H1 (cell line): ENCODE measurements at regions not wholly inside any gene's neighbourhood (a gene's known extent, or its start where the extent isn't known, plus 50 kb on each side); places are given as distances from the start of the nearest gene placed in this dataset.

Source experiments
- CTCF ChIA-PET: fragments of 300-600 bp; sonication (Branson Sonifier 250); formaldehyde crosslinking; loops from one replicate; lab custom pipeline; 2021; ENCODE audit not compliant: partially characterized antibody; lab: Charles Lee
- POLR2A ChIA-PET: fragments of 300-600 bp; sonication (Branson Sonifier 250); formaldehyde crosslinking; loops from one replicate; lab custom pipeline; 2021; ENCODE audit warnings: inconsistent platforms; ENCODE audit not compliant: partially characterized antibody; lab: Charles Lee
- DNase-seq, 2 experiments: peaks; one replicate each; pipeline versions ENCODE4 v3.0.0 to v3.0.0-alpha.2; 2010 to 2022; ENCODE audit warnings: low spot score in 2 of 2, low read depth in 1 of 2, mixed read lengths in 1 of 2
- FAIRE-seq: peaks from 2 replicates; lab custom pipeline; 2011; peaks lifted over from hg19 to GRCh38; lab: Jason Lieb, UNC
- H2AFZ ChIP-seq: 2 replicates; pipeline ENCODE4 v1.8.1; 2012; ENCODE audit warnings: low read length, inconsistent platforms
- H2AK5ac ChIP-seq: 2 replicates; pipeline ENCODE4 v1.6.1; 2013; ENCODE audit warnings: low read depth, low read length
- H2BK120ac ChIP-seq: replicated peaks from 2 replicates; pipeline ENCODE3; 2013; ENCODE audit warnings: low read depth, low read length, inconsistent platforms
- H2BK12ac ChIP-seq: 2 replicates; pipeline ENCODE4 v1.6.1; 2013; ENCODE audit warnings: low read depth, low read length
- H2BK15ac ChIP-seq: 2 replicates; pipeline ENCODE4 v1.6.1; 2013; ENCODE audit warnings: low read length
- H2BK20ac ChIP-seq: 2 replicates; pipeline ENCODE4 v1.6.1; 2013; ENCODE audit warnings: low read length
- H2BK5ac ChIP-seq: 2 replicates; pipeline ENCODE4 v1.6.1; 2013; ENCODE audit warnings: low read depth, low read length
- H3K14ac ChIP-seq: 2 replicates; pipeline ENCODE4 v1.6.1; 2013; ENCODE audit warnings: inconsistent platforms; ENCODE audit not compliant: insufficient read length
- H3K18ac ChIP-seq: 2 replicates; pipeline ENCODE4 v1.6.1; 2013; ENCODE audit warnings: low read length; ENCODE audit errors: extremely low read depth
- H3K23ac ChIP-seq: 2 replicates; pipeline ENCODE4 v1.6.1; 2013; ENCODE audit warnings: inconsistent platforms; ENCODE audit not compliant: insufficient read length
- H3K23me2 ChIP-seq: 2 replicates; pipeline ENCODE4 v1.6.1; 2013; ENCODE audit warnings: low read depth, low read length
- H3K27ac ChIP-seq: 2 replicates; pipeline ENCODE4 v1.6.1; 2011; ENCODE audit warnings: low read depth, low read length, inconsistent platforms
- H3K27me3 ChIP-seq, 4 experiments: replicated peaks in 1 of 4; 1 replicate in 1 of 4; 2 replicates in 3 of 4; pipeline versions ENCODE4 v1.6.1 to v1.8.1; 2011 to 2013; ENCODE audit warnings: low read length in 3 of 4, mild to moderate bottlenecking in 3 of 4, inconsistent platforms in 2 of 4, mixed read lengths in 2 of 4, moderate library complexity in 1 of 4; ENCODE audit not compliant: control insufficient read depth in 3 of 4, insufficient read depth in 3 of 4; ENCODE audit errors: extremely low read depth in 1 of 4
- H3K36me3 ChIP-seq, 4 experiments: 2 replicates each; pipeline versions ENCODE4 v1.6.1 to v1.8.1; 2011 to 2013; ENCODE audit warnings: mild to moderate bottlenecking in 4 of 4, low read length in 3 of 4, moderate library complexity in 2 of 4, control low read depth in 1 of 4, inconsistent platforms in 1 of 4; ENCODE audit not compliant: insufficient read depth in 4 of 4, control insufficient read depth in 2 of 4
- H3K4ac ChIP-seq: replicated peaks from 2 replicates; pipeline ENCODE3; 2013; ENCODE audit warnings: low read length, low read depth, mixed read lengths, inconsistent platforms; ENCODE audit not compliant: insufficient read length
- H3K4me1 ChIP-seq, 4 experiments: replicated peaks in 1 of 4; 1 replicate in 1 of 4; 2 replicates in 3 of 4; pipeline versions ENCODE4 v1.6.1 to v1.8.1; 2011 to 2013; ENCODE audit warnings: low read length in 3 of 4, inconsistent platforms in 2 of 4, mixed read lengths in 1 of 4; ENCODE audit not compliant: insufficient read depth in 4 of 4, control insufficient read depth in 3 of 4
- H3K4me2 ChIP-seq, 2 experiments: 2 replicates each; pipeline versions ENCODE4 v1.6.1 to v1.8.1; 2011 to 2013; ENCODE audit warnings: low read depth in 2 of 2, low read length in 2 of 2, control low read depth in 1 of 2, inconsistent platforms in 1 of 2, mild to moderate bottlenecking in 1 of 2; ENCODE audit not compliant: insufficient read depth in 1 of 2
- H3K4me3 ChIP-seq, 4 experiments: fragments of 200-600, 300-600 bp in 1 of 4; sonication (generic), shearing (Covaris generic), sonication (Bioruptor Twin) in 1 of 4; 2 replicates each; pipeline versions ENCODE4 v1.5.1 to v1.8.1; 2011 to 2016; ENCODE audit warnings: low read length in 4 of 4, low read depth in 3 of 4, control low read depth in 2 of 4, inconsistent platforms in 2 of 4, mild to moderate bottlenecking in 2 of 4, mixed read lengths in 1 of 4, moderate library complexity in 1 of 4; ENCODE audit not compliant: insufficient read depth in 2 of 4; ENCODE audit errors: extremely low read depth in 1 of 4
- H3K56ac ChIP-seq: replicated peaks from 2 replicates; pipeline ENCODE3; 2013; ENCODE audit warnings: low read depth, mild to moderate bottlenecking, mixed read lengths, low read length, inconsistent platforms; ENCODE audit not compliant: insufficient read length
- H3K79me1 ChIP-seq: 2 replicates; pipeline ENCODE4 v1.6.1; 2013; ENCODE audit warnings: low read depth, low read length, control low read depth
- H3K79me2 ChIP-seq, 2 experiments: 2 replicates each; pipeline versions ENCODE4 v1.6.1 to v1.8.1; 2012 to 2013; ENCODE audit warnings: low read length in 2 of 2, mild to moderate bottlenecking in 2 of 2, inconsistent platforms in 1 of 2; ENCODE audit not compliant: insufficient read depth in 2 of 2, control insufficient read depth in 1 of 2
- H3K9ac ChIP-seq, 4 experiments: replicated peaks in 1 of 4; 1 replicate in 1 of 4; 2 replicates in 3 of 4; pipeline versions ENCODE4 v1.6.1 to v1.8.1; 2011 to 2013; ENCODE audit warnings: low read depth in 3 of 4, low read length in 3 of 4, control low read depth in 2 of 4, mild to moderate bottlenecking in 2 of 4, moderate library complexity in 2 of 4, inconsistent platforms in 1 of 4; ENCODE audit errors: extremely low read depth in 1 of 4
- H3K9me3 ChIP-seq, 2 experiments: 2 replicates each; pipeline versions ENCODE4 v1.6.1 to v1.8.1; 2012 to 2013; ENCODE audit warnings: mild to moderate bottlenecking in 2 of 2, moderate library complexity in 2 of 2, control low read depth in 1 of 2, inconsistent platforms in 1 of 2, low read depth in 1 of 2, low read length in 1 of 2, mixed read lengths in 1 of 2; ENCODE audit not compliant: insufficient read depth in 2 of 2
- H4K20me1 ChIP-seq, 2 experiments: replicated peaks in 1 of 2; 2 replicates each; pipeline versions ENCODE3 to v1.8.1; 2011 to 2013; ENCODE audit warnings: inconsistent platforms in 2 of 2, low read length in 2 of 2, mild to moderate bottlenecking in 1 of 2; ENCODE audit not compliant: insufficient read depth in 2 of 2, control insufficient read depth in 1 of 2
- H4K5ac ChIP-seq: 2 replicates; pipeline ENCODE4 v1.6.1; 2013; ENCODE audit warnings: low read length, low read depth, mixed read lengths, inconsistent platforms; ENCODE audit not compliant: insufficient read length
- H4K8ac ChIP-seq: 2 replicates; pipeline ENCODE4 v1.8.0; 2013; ENCODE audit warnings: mild to moderate bottlenecking, moderate library complexity, low read length, inconsistent platforms; ENCODE audit not compliant: insufficient read depth; ENCODE audit errors: extremely low read depth
- H4K91ac ChIP-seq: replicated peaks from 2 replicates; pipeline ENCODE3; 2013; ENCODE audit warnings: low read length, mixed read lengths, inconsistent platforms; ENCODE audit not compliant: insufficient read length
- HDAC2 ChIP-seq, 2 experiments: fragments of 300-600 bp in 1 of 2; sonication (generic) in 1 of 2; IDR thresholded peaks; 2 replicates each; pipeline ENCODE4 v1.6.1; 2011 to 2012; ENCODE audit warnings: low read depth in 2 of 2, low read length in 2 of 2, mild to moderate bottlenecking in 2 of 2, moderate library complexity in 2 of 2, borderline replicate concordance in 1 of 2, inconsistent platforms in 1 of 2
- KDM5A ChIP-seq: fragments of 200-600 bp; IDR thresholded peaks from 2 replicates; pipeline ENCODE4 v1.7.1; 2012; ENCODE audit warnings: mild to moderate bottlenecking, low read length, inconsistent platforms, mixed read lengths
- PHF8 ChIP-seq: fragments of 200-600 bp; sonication (generic); conservative IDR thresholded peaks from 2 replicates; pipeline ENCODE4 v1.7.1; 2012; ENCODE audit warnings: low read depth, mild to moderate bottlenecking, inconsistent platforms, low read length, moderate library complexity
- POLR2AphosphoS5 ChIP-seq: IDR thresholded peaks from 2 replicates; pipeline ENCODE4 v1.6.1; 2011; ENCODE audit warnings: low read depth, low read length
- RNF2 ChIP-seq: fragments of 200-900, 300-1000 bp; sonication (generic); IDR thresholded peaks from 2 replicates; pipeline ENCODE4 v1.7.1; 2016; ENCODE audit warnings: borderline replicate concordance, low read depth, mild to moderate bottlenecking, antibody characterized with exemption, low read length; ENCODE audit not compliant: poor library complexity, severe bottlenecking; ENCODE audit errors: missing control alignments
- SIN3A ChIP-seq, 2 experiments: IDR thresholded peaks in 1 of 2; conservative IDR thresholded peaks in 1 of 2; 2 replicates each; pipeline ENCODE4 v1.6.1; 2011 to 2012; ENCODE audit warnings: low read length in 2 of 2, improper control_type of control experiment in 1 of 2, low read depth in 1 of 2, mild to moderate bottlenecking in 1 of 2
- ZNF274 ChIP-seq: IDR thresholded peaks from 2 replicates; pipeline ENCODE4 v1.7.0; 2012; ENCODE audit warnings: low read length, borderline replicate concordance; ENCODE audit errors: extremely low read depth
- WGBS, 2 experiments: shearing (Covaris generic) in 1 of 2; methylation state at CpG; one replicate each; pipeline versions ENCODE4 v1.1.6 to v1.1.7; 2013 to 2015; ENCODE audit warnings: low lambda C conversion rate in 2 of 2, mixed read lengths in 2 of 2, inconsistent platforms in 1 of 2, low coverage in 1 of 2, missing lambda C conversion rate in 1 of 2; ENCODE audit not compliant: insufficient replicate concordance in 2 of 2, insufficient coverage in 1 of 2, insufficient read length in 1 of 2; ENCODE audit errors: extremely low coverage in 1 of 2, missing lambda C conversion rate in 1 of 2; 5-methylcytosine and 5-hydroxymethylcytosine counted together

DNA sequence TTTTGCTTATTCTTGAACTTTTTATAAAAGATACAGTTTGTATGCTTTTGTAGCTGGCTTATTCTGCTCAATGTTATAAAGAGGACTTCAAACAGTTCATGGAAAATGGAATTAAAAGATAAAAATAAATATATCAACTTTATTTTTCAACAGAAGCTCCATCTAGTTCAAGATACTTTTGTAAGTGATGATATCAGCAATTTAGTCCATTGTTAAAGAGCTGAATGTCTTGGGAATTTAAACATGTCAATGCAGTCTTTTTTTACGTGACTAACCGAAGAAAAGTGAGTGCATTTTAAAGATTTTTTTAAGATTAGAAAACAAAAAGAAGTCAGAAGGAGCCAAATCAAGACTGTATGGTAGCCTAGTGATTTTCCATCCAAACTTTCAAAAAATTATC is 85.4 kb upstream of the CHST9 start:
- Histone ChIP-seq H2BK15ac (no peak overlapping the region), H3K79me2 (no peaks in the 10 kb centered on the region), H4K5ac (no peak overlapping the region), H3K4ac (no peak overlapping the region), H3K79me1 (no peaks in the 10 kb centered on the region), H3K27me3 (no peaks in the 10 kb centered on the region), H3K23me2 (no peaks in the 10 kb centered on the region), H3K56ac (no peak overlapping the region), H3K4me2 (no peak overlapping the region), H3K9ac (no peak overlapping the region), H3K36me3 (no peaks in the 10 kb centered on the region; a peak in 1 of 8 replicates), H4K20me1 (no peaks in the 10 kb centered on the region), H3K18ac (no peak overlapping the region), H4K8ac (no peak overlapping the region), H3K14ac (no peak overlapping the region), H3K4me1 (no peaks in the 10 kb centered on the region), H2AFZ (no peak overlapping the region), H3K9me3 (peaks cover 3 to 6% of the 10 kb centered on the region in 2 experiments; a peak in 2 of 4 replicates), H2AK5ac (no peak overlapping the region), H3K27ac (no peak overlapping the region), H3K4me3 (no peak overlapping the region), H2BK120ac (no peak overlapping the region), H3K23ac (no peak overlapping the region), H4K91ac (no peak overlapping the region), H2BK5ac (no peak overlapping the region), H2BK12ac (no peak overlapping the region), H2BK20ac (no peak overlapping the region)
- FAIRE-seq, result no peak
- POLR2A ChIA-PET, result no interaction called here
- no peak for DNase-seq
- CTCF ChIA-PET, result no interaction called here
- 98% methylated on average over 2 of the region's 2 CpGs; no CpG with 5 or more reads in 1 of the 2 experiments for WGBS, 2 experiments
- TF ChIP-seq SIN3A (conservative IDR thresholded peaks at IDR 0.05 in 1 of 2, IDR thresholded peaks at IDR 0.05 in 1 of 2; ENCODE audit: low read depth in 1 of 2, low read length in 2 of 2) (no peak), KDM5A (no peak), ZNF274 (no peak), POLR2AphosphoS5 (no peak), RNF2 (no peak), PHF8 (no peak), HDAC2 (IDR thresholded peaks at IDR 0.05; ENCODE audit: borderline replicate concordance in 1 of 2, low read depth in 2 of 2, low read length in 2 of 2) (no peak)
